GM12872 (cell line): ENCODE measurements at regions not wholly inside any gene's neighbourhood (a gene's known extent, or its start where the extent isn't known, plus 50 kb on each side); places are given as distances from the start of the nearest gene placed in this dataset.

ENCODE experiments used
- TF ChIP-seq, protein P1 (sequence below): IDR thresholded peaks from 3 replicates; pipeline ENCODE4 v1.5.1; 2011; ENCODE audit warnings: low read depth, mild to moderate bottlenecking, low read length, moderate library complexity; ENCODE audit not compliant: insufficient read depth

DNA sequence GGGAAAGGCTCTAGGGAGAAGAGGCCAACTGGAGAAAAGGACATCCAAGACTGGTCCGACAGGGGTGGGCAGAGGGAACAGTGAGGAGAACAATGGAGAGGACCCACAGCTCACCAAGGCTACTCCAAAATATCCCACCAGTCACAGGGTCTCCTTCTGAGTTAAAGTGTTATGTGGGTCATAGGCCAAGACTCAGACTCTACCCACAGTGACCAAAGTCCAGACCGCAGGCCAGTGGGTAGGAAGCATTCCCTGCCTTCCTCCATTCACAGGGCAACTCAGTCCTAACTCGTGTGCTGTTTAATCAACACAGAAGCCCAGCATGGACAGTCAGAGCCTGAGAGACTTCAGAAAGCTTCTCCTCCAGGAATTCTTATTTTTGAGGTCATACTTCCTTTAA, 260.6 kb downstream of the SMAD2 start:
- TF ChIP-seq, protein P1, sequence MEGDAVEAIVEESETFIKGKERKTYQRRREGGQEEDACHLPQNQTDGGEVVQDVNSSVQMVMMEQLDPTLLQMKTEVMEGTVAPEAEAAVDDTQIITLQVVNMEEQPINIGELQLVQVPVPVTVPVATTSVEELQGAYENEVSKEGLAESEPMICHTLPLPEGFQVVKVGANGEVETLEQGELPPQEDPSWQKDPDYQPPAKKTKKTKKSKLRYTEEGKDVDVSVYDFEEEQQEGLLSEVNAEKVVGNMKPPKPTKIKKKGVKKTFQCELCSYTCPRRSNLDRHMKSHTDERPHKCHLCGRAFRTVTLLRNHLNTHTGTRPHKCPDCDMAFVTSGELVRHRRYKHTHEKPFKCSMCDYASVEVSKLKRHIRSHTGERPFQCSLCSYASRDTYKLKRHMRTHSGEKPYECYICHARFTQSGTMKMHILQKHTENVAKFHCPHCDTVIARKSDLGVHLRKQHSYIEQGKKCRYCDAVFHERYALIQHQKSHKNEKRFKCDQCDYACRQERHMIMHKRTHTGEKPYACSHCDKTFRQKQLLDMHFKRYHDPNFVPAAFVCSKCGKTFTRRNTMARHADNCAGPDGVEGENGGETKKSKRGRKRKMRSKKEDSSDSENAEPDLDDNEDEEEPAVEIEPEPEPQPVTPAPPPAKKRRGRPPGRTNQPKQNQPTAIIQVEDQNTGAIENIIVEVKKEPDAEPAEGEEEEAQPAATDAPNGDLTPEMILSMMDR = no peak

DNA sequence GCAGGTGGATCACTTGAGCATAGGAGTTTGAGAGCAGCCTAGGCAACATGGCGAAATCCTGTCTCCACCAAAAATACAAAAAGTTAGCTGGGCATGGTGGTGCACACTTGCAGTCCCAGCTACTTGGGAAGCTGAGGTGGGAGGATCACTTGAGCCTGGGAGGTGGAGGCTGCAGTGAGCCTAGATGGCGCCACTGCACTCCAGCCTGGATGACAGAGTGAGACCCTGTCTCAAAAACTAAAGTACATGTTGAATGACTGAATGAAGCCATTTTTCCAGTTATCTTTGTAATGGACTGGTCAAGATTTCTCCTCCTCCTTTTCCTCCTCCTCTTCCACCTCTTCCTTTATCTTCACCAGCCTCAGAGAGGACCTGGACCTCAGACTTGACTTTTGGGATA, 272.0 kb downstream of the SMAD2 start:
- TF ChIP-seq, protein P1 = no peak

DNA sequence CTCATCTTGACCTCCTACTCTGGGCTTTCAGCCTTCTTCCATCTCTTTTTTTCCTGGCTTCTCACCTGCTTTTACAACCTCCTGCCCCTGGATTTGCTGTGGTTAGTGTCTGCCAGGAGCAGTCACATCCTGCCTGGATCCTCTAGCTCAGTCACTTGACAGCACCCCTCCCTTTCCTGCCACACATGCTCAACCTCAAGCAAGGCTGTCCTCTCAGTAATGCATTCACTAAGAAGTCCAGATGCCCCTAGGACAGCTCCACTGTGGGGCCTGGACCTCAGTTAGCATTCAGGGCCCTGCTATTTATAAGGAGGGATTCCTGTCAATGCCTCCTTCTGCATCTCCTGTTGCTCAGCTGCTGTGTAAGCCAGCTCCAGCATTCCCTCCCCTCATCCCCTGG, 275.5 kb downstream of the SMAD2 start:
- TF ChIP-seq, protein P1 = no peak

DNA sequence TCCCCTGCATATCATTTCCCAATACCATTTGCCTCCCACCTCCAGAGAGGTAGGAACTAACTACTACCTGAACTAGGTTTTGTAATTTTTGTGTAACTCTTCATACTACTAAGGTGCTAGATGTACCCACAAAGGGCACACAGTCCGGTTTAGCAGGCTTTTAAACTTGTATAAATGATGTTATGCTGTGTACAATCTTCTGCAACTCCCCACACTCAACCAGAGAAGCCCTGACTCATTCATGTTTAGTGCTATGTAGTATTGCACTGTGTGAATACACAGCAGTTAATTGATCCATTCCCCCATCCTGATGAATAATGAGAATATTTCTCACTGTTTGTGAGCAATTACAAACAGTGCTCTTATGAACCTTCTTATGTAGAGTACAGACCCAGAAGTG, 285.6 kb downstream of the SMAD2 start:
- TF ChIP-seq, protein P1 = no peak

DNA sequence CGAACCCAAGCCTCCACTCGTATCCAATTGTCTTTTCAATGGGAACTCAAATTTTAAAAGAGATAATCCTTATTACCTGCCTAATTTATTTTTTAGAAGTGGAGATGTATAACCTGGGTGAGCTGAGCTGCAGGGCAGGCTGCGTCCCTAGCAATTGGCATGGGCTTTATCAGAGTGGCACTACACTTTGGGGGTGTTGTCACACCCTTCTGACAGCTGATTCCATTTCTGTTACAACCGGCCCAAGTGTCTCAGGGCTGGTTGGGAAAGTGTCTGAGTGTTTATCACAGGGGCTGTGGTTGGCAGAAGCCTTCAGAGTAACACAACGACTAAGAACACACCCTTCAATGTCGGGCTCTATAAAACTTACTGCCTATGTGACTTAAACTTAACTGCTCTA, 295.0 kb downstream of the SMAD2 start:
- TF ChIP-seq, protein P1 = no peak

DNA sequence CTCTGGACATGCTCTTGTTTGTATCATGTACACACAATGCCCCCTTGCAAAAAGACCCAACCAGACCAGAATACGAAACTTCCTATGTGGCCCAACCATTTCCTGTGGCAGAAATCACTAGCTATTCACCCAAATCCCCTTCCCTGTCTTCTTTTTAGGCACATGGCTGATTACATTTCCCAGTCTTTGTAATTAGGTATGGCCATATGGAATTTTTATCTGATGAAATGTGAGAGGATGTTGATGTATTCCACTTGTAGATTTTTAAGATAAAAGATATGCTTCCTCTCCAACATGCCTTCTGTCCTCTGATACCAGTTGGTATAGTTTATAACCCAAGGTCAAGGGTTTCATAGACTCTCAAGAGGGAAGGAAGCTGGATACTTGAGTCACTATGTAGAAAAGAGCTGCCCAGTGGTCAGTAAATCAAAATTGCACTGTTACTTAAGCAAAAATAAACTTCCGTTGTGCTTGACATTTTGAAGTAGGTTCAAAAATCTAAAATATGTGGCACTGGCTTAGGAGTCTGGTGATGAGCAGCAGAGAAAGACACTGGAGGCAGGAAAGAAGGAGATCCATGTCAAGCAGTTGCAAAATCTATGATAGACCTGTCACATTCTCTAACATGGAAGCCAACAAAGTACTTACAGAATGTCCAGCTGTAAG, 297.4 kb downstream of the SMAD2 start:
- TF ChIP-seq, protein P1 = no peak

DNA sequence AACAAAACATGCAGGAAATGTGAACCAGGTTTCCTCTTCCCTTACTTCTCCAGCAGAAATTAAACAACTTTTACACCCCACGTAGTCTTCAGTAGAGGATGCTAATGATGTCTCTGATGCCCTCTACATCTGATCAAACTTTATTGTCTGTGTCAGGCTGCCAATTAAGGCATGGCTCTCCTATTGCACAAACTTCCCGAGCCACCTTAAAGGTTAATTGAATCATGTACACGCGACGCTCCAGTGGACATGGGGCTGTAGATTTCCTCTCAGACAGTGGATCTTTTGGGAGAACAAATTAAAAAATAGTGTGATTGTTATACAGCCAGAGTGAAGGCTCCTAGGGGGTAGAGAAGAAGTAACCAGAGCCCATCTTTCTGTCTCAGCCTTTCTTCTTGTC, 301.6 kb downstream of the SMAD2 start:
- TF ChIP-seq, protein P1 = no peak
